HL-60 (cell line): ENCODE measurements at regions not wholly inside any gene's neighbourhood (a gene's known extent, or its start where the extent isn't known, plus 50 kb on each side); places are given as distances from the start of the nearest gene placed in this dataset.

Source experiments
- DNase-seq, 2 experiments: peaks; one replicate each; pipeline ENCODE4 v3.0.0-alpha.2; 2010 to 2020; ENCODE audit warnings: low read depth in 1 of 2, low spot score in 1 of 2
- H3K27ac ChIP-seq: fragments of 250-450 bp; sonication (Bioruptor Pico); replicated peaks from 2 replicates; pipeline ENCODE4 v1.5.1; 2020; ENCODE audit warnings: mild to moderate bottlenecking, moderate library complexity
- H3K27me3 ChIP-seq: fragments of 250-450 bp; sonication (Bioruptor Pico); 2 replicates; pipeline ENCODE4 v1.5.1; 2021; ENCODE audit warnings: mild to moderate bottlenecking, moderate library complexity; ENCODE audit not compliant: insufficient read depth, poor library complexity, severe bottlenecking
- H3K4me3 ChIP-seq: replicated peaks from 2 replicates; pipeline ENCODE4 v1.5.1; 2011; ENCODE audit warnings: mild to moderate bottlenecking, control low read depth, low read length; ENCODE audit not compliant: insufficient read depth
- CTCF ChIP-seq: IDR thresholded peaks from one replicate; pipeline ENCODE4 v1.5.1; 2011; ENCODE audit warnings: low read length, control low read depth, inconsistent platforms; ENCODE audit not compliant: insufficient read depth
- GABPA ChIP-seq: IDR thresholded peaks from 2 replicates; pipeline ENCODE4 v1.6.1; 2012; ENCODE audit warnings: low read depth
- POLR2AphosphoS5 ChIP-seq: IDR thresholded peaks from 2 replicates; pipeline ENCODE4 v1.6.1; 2012; ENCODE audit warnings: low read depth
- REST ChIP-seq: IDR thresholded peaks from 2 replicates; pipeline ENCODE4 v1.6.1; 2012; ENCODE audit warnings: low read depth; ENCODE audit not compliant: insufficient replicate concordance
- SPI1 ChIP-seq: IDR thresholded peaks from 2 replicates; pipeline ENCODE4 v1.6.1; 2012; ENCODE audit warnings: low read depth, mild to moderate bottlenecking, borderline replicate concordance

- H3K27me3 ChIP-seq: peaks cover 6% of the 10 kb centered on the region
- no peak overlapping the region for H3K27ac ChIP-seq
- TF ChIP-seq SPI1: no peak
- TF ChIP-seq CTCF: no peak
- no peak overlapping the region for H3K4me3 ChIP-seq
- DNase-seq: no peak
Measured at GRCh38 chr2:5985536-5986385, 293.6 kb downstream of the SOX11 start.

GRCh38 chr2:5986801-5987787 lies 294.9 kb downstream of the SOX11 start:
- TF ChIP-seq CTCF (no peak), GABPA (no peak), POLR2AphosphoS5 (no peak), REST (no peak), SPI1 (no peak)
- H3K27me3 ChIP-seq: no peaks in the 10 kb centered on the region
- H3K27ac ChIP-seq: no peak overlapping the region
- H3K4me3 ChIP-seq: no peak overlapping the region
- DNase-seq: no peak

GRCh38 chr2:5988120-5988519 lies 295.9 kb downstream of the SOX11 start:
- DNase-seq: no peak
- Histone ChIP-seq H3K27me3 (no peaks in the 10 kb centered on the region), H3K27ac (no peak overlapping the region), H3K4me3 (no peak overlapping the region)
- TF ChIP-seq CTCF (no peak), SPI1 (no peak), GABPA (no peak)

GRCh38 chr2:5990086-5990485 lies 297.9 kb downstream of the SOX11 start:
- no peak for DNase-seq
- Histone ChIP-seq H3K4me3 (no peak overlapping the region), H3K27me3 (no peaks in the 10 kb centered on the region), H3K27ac (no peak overlapping the region)
- TF ChIP-seq GABPA: no peak
- no peak for TF ChIP-seq REST
- TF ChIP-seq CTCF: no peak
- no peak for TF ChIP-seq POLR2AphosphoS5
- no peak for TF ChIP-seq SPI1
